ENCODE measurements at regions not wholly inside any gene's neighbourhood (a gene's known extent, or its start where the extent isn't known, plus 50 kb on each side); places are given as distances from the start of the nearest gene placed in this dataset.

DNA sequence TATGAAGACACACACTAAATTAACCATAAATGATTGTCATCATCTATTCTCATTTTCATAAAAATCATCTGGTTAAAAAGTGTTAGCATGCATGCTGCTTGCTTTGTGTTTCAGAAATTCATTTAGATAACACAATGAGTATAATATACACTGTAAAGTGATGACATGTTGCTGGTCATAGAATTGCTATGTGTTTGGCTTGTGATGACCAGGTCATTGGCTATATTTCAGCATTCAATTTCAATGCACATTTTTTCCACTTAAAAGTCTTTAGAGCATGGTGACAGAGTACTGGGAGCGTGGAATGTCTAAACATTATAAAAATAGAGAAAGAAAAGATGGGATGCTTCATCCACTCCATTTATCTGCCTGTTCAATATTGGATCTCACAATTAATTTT, 1291.1 kb upstream of the MAP3K7 start:
- DNase-seq (ENCODE audit: low spot score) (no peak), ATAC-seq (no peak)
- Mint-ChIP-seq H3K27me3 (no peaks in the 10 kb centered on the region), H3K4me1 (ENCODE audit: low read depth in 2 of 2) (no peaks in the 10 kb centered on the region), H3K36me3 (no peaks in the 10 kb centered on the region), H3K4me3 (no peak overlapping the region), H3K27ac (no peak overlapping the region), H3K9me3 (peaks cover 13% of the 10 kb centered on the region)

- H3K9me3 Mint-ChIP-seq, result peaks cover 10% of the 10 kb centered on the region
- no peaks in the 10 kb centered on the region for H3K4me1 Mint-ChIP-seq (ENCODE audit: low read depth in 2 of 2)
- H3K27me3 Mint-ChIP-seq, result no peaks in the 10 kb centered on the region
- H3K27ac Mint-ChIP-seq, result no peak overlapping the region
- H3K36me3 Mint-ChIP-seq, result no peaks in the 10 kb centered on the region
- H3K4me3 Mint-ChIP-seq, result no peak overlapping the region
- DNase-seq (ENCODE audit: low spot score) (no peak), ATAC-seq (no peak)
Observed at GRCh38 chr6:91874971-91875370, 1288.1 kb upstream of the MAP3K7 start.

GRCh38 chr6:91868539-91869202, 1281.8 kb upstream of the MAP3K7 start:
- ATAC-seq (no peak), DNase-seq (ENCODE audit: low spot score) (no peak)
- H3K4me1 Mint-ChIP-seq (ENCODE audit: low read depth in 2 of 2), result no peaks in the 10 kb centered on the region
- H3K4me3 Mint-ChIP-seq, result no peak overlapping the region
- H3K36me3 Mint-ChIP-seq, result no peaks in the 10 kb centered on the region
- H3K27me3 Mint-ChIP-seq, result no peaks in the 10 kb centered on the region
- H3K9me3 Mint-ChIP-seq, result peaks cover 13% of the 10 kb centered on the region
- H3K27ac Mint-ChIP-seq, result no peak overlapping the region

GRCh38 chr6:91865889-91866288, 1279.0 kb upstream of the MAP3K7 start:
- DNase-seq (ENCODE audit: low spot score) (no peak), ATAC-seq (no peak)
- Mint-ChIP-seq H3K27ac (no peak overlapping the region), H3K36me3 (no peaks in the 10 kb centered on the region), H3K4me1 (ENCODE audit: low read depth in 2 of 2) (no peaks in the 10 kb centered on the region), H3K4me3 (no peak overlapping the region), H3K9me3 (peaks cover 14% of the 10 kb centered on the region), H3K27me3 (no peaks in the 10 kb centered on the region)

- no peak for DNase-seq (ENCODE audit: low spot score)
- no peaks in the 10 kb centered on the region for H3K36me3 Mint-ChIP-seq
- H3K4me1 Mint-ChIP-seq (ENCODE audit: low read depth in 2 of 2), result no peaks in the 10 kb centered on the region
- H3K27me3 Mint-ChIP-seq, result no peaks in the 10 kb centered on the region
- H3K4me3 Mint-ChIP-seq, result no peak overlapping the region
- H3K9me3 Mint-ChIP-seq, result peaks cover 14% of the 10 kb centered on the region
- H3K27ac Mint-ChIP-seq, result no peak overlapping the region
- ATAC-seq, result no peak
Observed at GRCh38 chr6:91864911-91865310, 1278.0 kb upstream of the MAP3K7 start.

DNA sequence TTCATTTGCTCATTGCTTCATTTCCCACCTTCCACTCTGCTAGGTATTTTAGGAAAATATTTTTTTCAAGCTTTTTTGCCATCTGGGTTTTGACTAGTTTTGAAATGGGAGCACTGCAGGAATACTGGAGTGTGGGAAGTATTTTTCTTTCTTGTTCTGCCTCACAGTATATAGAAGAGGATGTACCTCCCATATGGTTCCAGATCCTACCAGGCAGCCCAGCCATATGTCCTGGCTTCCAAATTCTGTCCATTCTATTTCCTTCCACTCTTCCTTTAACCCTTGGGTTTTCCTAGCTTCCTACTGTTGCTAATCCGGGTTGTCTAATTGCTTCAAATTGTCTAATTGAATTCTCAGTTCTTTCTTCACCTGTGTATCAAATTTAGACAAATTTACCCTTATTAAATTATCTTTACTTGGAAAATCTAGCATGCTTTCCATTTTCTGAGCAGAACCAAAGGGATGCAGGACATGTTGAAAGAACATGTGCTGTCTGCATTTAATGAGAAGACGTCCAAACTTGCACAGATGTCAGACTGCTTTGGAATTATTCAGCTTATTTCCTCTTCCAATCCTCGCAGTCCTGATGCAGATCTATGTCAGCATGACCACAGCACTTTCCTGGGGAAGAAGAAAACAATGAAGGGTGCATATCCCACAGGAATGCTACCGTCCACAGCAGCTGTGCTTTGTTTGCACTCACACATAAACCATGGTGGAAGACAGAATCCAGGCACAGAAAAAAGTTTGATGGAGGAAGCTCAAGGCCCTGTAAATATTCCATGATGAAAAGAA, 1273.9 kb upstream of the MAP3K7 start:
- Mint-ChIP-seq H3K36me3 (no peaks in the 10 kb centered on the region), H3K4me3 (no peak overlapping the region), H3K27me3 (no peaks in the 10 kb centered on the region), H3K27ac (no peak overlapping the region), H3K9me3 (peaks cover 12% of the 10 kb centered on the region), H3K4me1 (ENCODE audit: low read depth in 2 of 2) (no peaks in the 10 kb centered on the region)
- DNase-seq (ENCODE audit: low spot score) (no peak), ATAC-seq (no peak)

DNA sequence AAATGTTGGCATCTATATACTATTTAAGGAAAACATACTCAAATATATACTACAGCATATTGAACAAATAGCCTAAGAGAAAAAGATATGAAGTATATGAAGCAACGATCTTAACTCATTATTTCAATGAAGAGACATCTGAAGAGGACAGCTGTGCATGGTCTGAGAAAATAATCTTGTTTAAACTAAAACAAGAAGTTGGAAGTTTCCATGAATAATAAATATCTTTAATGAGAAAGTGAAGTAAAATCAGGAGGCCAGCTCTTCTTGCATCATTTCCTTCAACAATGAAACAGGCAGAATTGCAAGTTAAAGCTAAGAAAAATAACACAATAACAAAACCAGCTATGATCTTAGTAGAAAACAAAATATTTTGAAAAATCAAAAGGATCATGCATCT, 1265.4 kb upstream of the MAP3K7 start:
- H3K36me3 Mint-ChIP-seq, result no peaks in the 10 kb centered on the region
- peaks cover 6% of the 10 kb centered on the region for H3K9me3 Mint-ChIP-seq
- ATAC-seq (no peak), DNase-seq (ENCODE audit: low spot score) (no peak)
- no peak overlapping the region for H3K4me3 Mint-ChIP-seq
- H3K4me1 Mint-ChIP-seq (ENCODE audit: low read depth in 2 of 2), result no peaks in the 10 kb centered on the region
- no peaks in the 10 kb centered on the region for H3K27me3 Mint-ChIP-seq
- H3K27ac Mint-ChIP-seq, result no peak overlapping the region

GRCh38 chr6:91834813-91835212, 1247.9 kb upstream of the MAP3K7 start:
- Mint-ChIP-seq H3K27me3 (no peaks in the 10 kb centered on the region), H3K4me3 (no peak overlapping the region), H3K4me1 (ENCODE audit: low read depth in 2 of 2) (no peaks in the 10 kb centered on the region), H3K36me3 (no peaks in the 10 kb centered on the region), H3K9me3 (peaks cover 11% of the 10 kb centered on the region), H3K27ac (no peak overlapping the region)
- no peak for DNase-seq (ENCODE audit: low spot score)
- ATAC-seq, result no peak

- Mint-ChIP-seq H3K9me3 (peaks cover 15% of the 10 kb centered on the region), H3K4me3 (no peak overlapping the region), H3K27me3 (no peaks in the 10 kb centered on the region), H3K36me3 (no peaks in the 10 kb centered on the region), H3K27ac (no peak overlapping the region), H3K4me1 (ENCODE audit: low read depth in 2 of 2) (no peaks in the 10 kb centered on the region)
- DNase-seq (ENCODE audit: low spot score) (no peak), ATAC-seq (no peak)
Observed at GRCh38 chr6:91827151-91827550, 1240.3 kb upstream of the MAP3K7 start.

DNA sequence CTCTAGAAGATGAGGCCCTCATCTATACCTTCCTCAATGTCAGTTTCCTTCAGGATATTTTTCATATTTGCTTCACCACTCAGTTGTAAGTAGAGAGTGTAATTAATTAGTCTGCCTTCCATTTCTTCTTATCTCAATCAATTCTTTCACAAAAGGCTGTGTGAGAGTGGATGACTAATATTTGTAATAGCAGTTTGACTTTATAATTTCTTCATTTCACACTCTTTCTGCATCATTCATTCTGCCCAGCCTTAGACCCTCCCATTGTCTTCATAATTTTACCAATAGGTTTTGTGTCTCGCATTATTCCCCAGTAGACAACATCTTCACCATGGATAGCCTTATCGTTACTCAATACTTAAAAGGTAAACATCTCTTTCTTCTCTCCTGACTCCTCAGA, 1239.3 kb upstream of the MAP3K7 start:
- Mint-ChIP-seq H3K4me1 (ENCODE audit: low read depth in 2 of 2) (no peaks in the 10 kb centered on the region), H3K4me3 (no peak overlapping the region), H3K9me3 (peaks cover 15% of the 10 kb centered on the region), H3K36me3 (no peaks in the 10 kb centered on the region), H3K27me3 (no peaks in the 10 kb centered on the region), H3K27ac (no peak overlapping the region)
- ATAC-seq, result no peak
- DNase-seq (ENCODE audit: low spot score), result no peak

- no peak for DNase-seq (ENCODE audit: low spot score)
- H3K27ac Mint-ChIP-seq, result no peak overlapping the region
- H3K9me3 Mint-ChIP-seq, result peaks cover 15% of the 10 kb centered on the region
- H3K27me3 Mint-ChIP-seq, result no peaks in the 10 kb centered on the region
- H3K4me3 Mint-ChIP-seq, result no peak overlapping the region
- H3K36me3 Mint-ChIP-seq, result no peaks in the 10 kb centered on the region
- no peak for ATAC-seq
- H3K4me1 Mint-ChIP-seq (ENCODE audit: low read depth in 2 of 2), result no peaks in the 10 kb centered on the region
Observed at GRCh38 chr6:91824331-91824730, 1237.5 kb upstream of the MAP3K7 start.

DNA sequence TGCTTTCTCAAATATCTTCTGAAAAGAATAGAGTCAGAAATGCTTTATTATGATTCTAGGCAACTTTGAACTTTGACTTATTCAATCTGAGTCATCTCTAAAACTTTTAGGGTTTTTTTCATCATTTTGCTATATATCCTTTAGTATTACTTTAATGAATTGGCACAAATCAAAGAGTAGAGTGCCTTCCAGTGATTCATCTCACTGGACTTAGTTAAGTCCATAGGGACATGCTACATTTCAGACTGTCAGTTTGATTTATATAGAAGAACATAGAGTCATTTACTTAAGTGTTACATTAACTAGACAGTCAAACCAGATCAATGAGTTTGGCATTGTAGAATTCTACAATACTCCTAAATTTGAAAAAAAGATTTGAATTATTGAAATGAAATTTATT, 1235.7 kb upstream of the MAP3K7 start:
- Mint-ChIP-seq H3K4me3 (no peak overlapping the region), H3K36me3 (no peaks in the 10 kb centered on the region), H3K27ac (no peak overlapping the region)

DNA sequence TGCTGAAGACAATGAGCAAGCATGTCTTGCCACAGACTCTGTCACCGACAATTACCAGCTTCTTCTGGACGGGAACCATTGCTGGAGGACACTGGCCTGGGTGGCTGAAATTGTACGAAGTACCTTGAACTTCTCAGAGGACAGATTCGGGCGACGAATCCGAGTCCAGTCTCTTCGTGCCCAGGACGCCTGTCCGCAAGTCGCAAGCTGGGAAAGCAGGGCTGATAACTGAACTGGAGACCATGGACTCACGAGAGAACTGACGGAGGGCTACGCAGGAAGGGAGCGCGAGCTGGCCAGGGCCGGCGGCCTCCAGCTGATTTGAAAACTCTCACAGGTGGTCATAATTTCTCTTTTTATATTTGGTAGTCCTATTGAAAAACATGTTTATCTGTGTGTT, 1229.5 kb upstream of the MAP3K7 start:
- no peak overlapping the region for H3K4me3 Mint-ChIP-seq
- no peaks in the 10 kb centered on the region for H3K27me3 Mint-ChIP-seq
- no peak for ATAC-seq
- no peaks in the 10 kb centered on the region for H3K36me3 Mint-ChIP-seq
- no peak for DNase-seq (ENCODE audit: low spot score)
- no peak overlapping the region for H3K27ac Mint-ChIP-seq
- H3K4me1 Mint-ChIP-seq (ENCODE audit: low read depth in 2 of 2), result no peaks in the 10 kb centered on the region
- peaks cover 3% of the 10 kb centered on the region for H3K9me3 Mint-ChIP-seq

More for the DNA sequence above, 1235.7 kb upstream of the MAP3K7 start:
- no peak for ATAC-seq
- Mint-ChIP-seq H3K27me3 (no peaks in the 10 kb centered on the region), H3K4me1 (ENCODE audit: low read depth in 2 of 2) (no peaks in the 10 kb centered on the region), H3K9me3 (peaks cover 15% of the 10 kb centered on the region)
- no peak for DNase-seq (ENCODE audit: low spot score)

DNA sequence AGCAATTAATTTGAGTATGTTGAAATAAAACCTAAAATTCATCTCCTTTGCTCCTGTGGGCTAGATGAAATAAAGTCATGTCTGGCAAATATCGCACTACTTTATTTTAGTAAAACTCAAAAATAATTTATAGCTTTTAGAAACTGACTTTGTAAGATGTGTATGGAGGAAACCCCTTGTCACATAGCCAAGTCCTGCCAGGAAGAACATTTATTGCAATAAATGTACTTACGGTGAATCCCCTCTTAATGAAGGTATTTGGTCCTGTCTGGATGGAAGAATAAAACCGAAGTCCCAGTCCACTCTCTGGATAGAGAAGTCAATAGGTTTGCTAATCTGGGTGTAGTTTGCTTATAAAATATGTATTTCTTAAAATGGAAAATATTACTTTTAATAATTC, 1226.8 kb upstream of the MAP3K7 start:
- no peaks in the 10 kb centered on the region for H3K36me3 Mint-ChIP-seq

More for the DNA sequence above, 1226.8 kb upstream of the MAP3K7 start:
- H3K9me3 Mint-ChIP-seq, result peaks cover 10% of the 10 kb centered on the region
- H3K27ac Mint-ChIP-seq, result no peak overlapping the region
- DNase-seq (ENCODE audit: low spot score), result no peak
- no peak overlapping the region for H3K4me3 Mint-ChIP-seq
- H3K27me3 Mint-ChIP-seq, result no peaks in the 10 kb centered on the region
- no peak for ATAC-seq
- H3K4me1 Mint-ChIP-seq (ENCODE audit: low read depth in 2 of 2), result no peaks in the 10 kb centered on the region

Data from natural killer cell treated with Interleukin-12 subunit alpha and Interleukin-12 subunit beta and Interleukin-15 and Interleukin-18, amount 100 ng/mL, for 72 hours (primary cell).